ENCODE measurements at regions not wholly inside any gene's neighbourhood (a gene's known extent, or its start where the extent isn't known, plus 50 kb on each side); places are given as distances from the start of the nearest gene placed in this dataset.

GRCh38 chr22:27401321-27401720, 400.2 kb downstream of the MN1 start:
- no peak overlapping the region for H2AFZ ChIP-seq (ENCODE audit: low read length)
- H3K4ac ChIP-seq (replicated peaks; ENCODE audit: insufficient read length, low read depth, low read length): no peak overlapping the region
- H2BK120ac ChIP-seq (replicated peaks; ENCODE audit: low read depth, low read length): no peak overlapping the region
- no peaks in the 10 kb centered on the region for H3K36me3 ChIP-seq (ENCODE audit: control insufficient read depth in 2 of 4, insufficient read depth in 4 of 4, low read length in 3 of 4)
- no peak overlapping the region for H2BK12ac ChIP-seq (ENCODE audit: low read depth, low read length)
- DNase-seq (ENCODE audit: low read depth in 1 of 2, low spot score in 2 of 2) (no peak), FAIRE-seq (no peak)
- no peaks in the 10 kb centered on the region for H3K79me2 ChIP-seq (ENCODE audit: control insufficient read depth in 1 of 2, insufficient read depth in 2 of 2, low read length in 2 of 2)
- no peaks in the 10 kb centered on the region for H3K79me1 ChIP-seq (ENCODE audit: low read depth, low read length)
- no peak overlapping the region for H2BK20ac ChIP-seq (ENCODE audit: low read length)
- no peaks in the 10 kb centered on the region for H4K20me1 ChIP-seq (replicated peaks in 1 of 2; ENCODE audit: control insufficient read depth in 1 of 2, insufficient read depth in 2 of 2, low read length in 2 of 2)
- H3K9me3 ChIP-seq (ENCODE audit: insufficient read depth in 2 of 2, low read depth in 1 of 2, low read length in 1 of 2): no peaks in the 10 kb centered on the region
- H4K8ac ChIP-seq (ENCODE audit: extremely low read depth, insufficient read depth, low read length): no peak overlapping the region
- no peak overlapping the region for H3K14ac ChIP-seq (ENCODE audit: insufficient read length)
- H2BK15ac ChIP-seq (ENCODE audit: low read length): no peak overlapping the region
- no peak overlapping the region for H4K91ac ChIP-seq (replicated peaks; ENCODE audit: insufficient read length, low read length)
- H3K23me2 ChIP-seq (ENCODE audit: low read depth, low read length): no peaks in the 10 kb centered on the region
- H2AK5ac ChIP-seq (ENCODE audit: low read depth, low read length): no peak overlapping the region
- H3K4me3 ChIP-seq (ENCODE audit: extremely low read depth in 1 of 4, insufficient read depth in 2 of 4, low read depth in 3 of 4, low read length in 4 of 4): no peak overlapping the region
- POLR2A ChIA-PET (ENCODE audit: partially characterized antibody): no interaction called here
- no peaks in the 10 kb centered on the region for H3K4me1 ChIP-seq (replicated peaks in 1 of 4; ENCODE audit: control insufficient read depth in 3 of 4, insufficient read depth in 4 of 4, low read length in 3 of 4)
- no peak overlapping the region for H3K18ac ChIP-seq (ENCODE audit: extremely low read depth, low read length)
- H3K56ac ChIP-seq (replicated peaks; ENCODE audit: insufficient read length, low read depth, low read length): no peak overlapping the region
- no peak overlapping the region for H3K27ac ChIP-seq (ENCODE audit: low read depth, low read length)
- WGBS, 2 experiments (ENCODE audit: extremely low coverage in 1 of 2, insufficient coverage in 1 of 2, insufficient read length in 1 of 2, insufficient replicate concordance in 2 of 2, low coverage in 1 of 2, low lambda C conversion rate in 2 of 2, missing lambda C conversion rate in 1 of 2): 94% methylated on average over 3 of the region's 3 CpGs; no CpG with 5 or more reads in 1 of the 2 experiments
- H3K9ac ChIP-seq (replicated peaks in 1 of 4; ENCODE audit: extremely low read depth in 1 of 4, low read depth in 3 of 4, low read length in 3 of 4): no peak overlapping the region
- H4K5ac ChIP-seq (ENCODE audit: insufficient read length, low read depth, low read length): no peak overlapping the region
- H3K27me3 ChIP-seq (replicated peaks in 1 of 4; ENCODE audit: control insufficient read depth in 3 of 4, extremely low read depth in 1 of 4, insufficient read depth in 3 of 4, low read length in 3 of 4): no peaks in the 10 kb centered on the region
- CTCF ChIA-PET (ENCODE audit: partially characterized antibody): no interaction called here
- H3K23ac ChIP-seq (ENCODE audit: insufficient read length): no peak overlapping the region
- H2BK5ac ChIP-seq (ENCODE audit: low read depth, low read length): no peak overlapping the region
- TF ChIP-seq CEBPB (IDR thresholded peaks at IDR 0.05; ENCODE audit: low read depth, low read length) (no peak), POLR2A (IDR thresholded peaks at IDR 0.05; ENCODE audit: control extremely low read depth in 1 of 2, low read depth in 2 of 2, low read length in 2 of 2) (no peak), HDAC6 (IDR thresholded peaks at IDR 0.05; ENCODE audit: low read depth, low read length) (no peak), GTF2F1 (IDR thresholded peaks at IDR 0.05; ENCODE audit: borderline replicate concordance, low read depth, low read length) (no peak)
- no peak overlapping the region for H3K4me2 ChIP-seq (ENCODE audit: insufficient read depth in 1 of 2, low read depth in 2 of 2, low read length in 2 of 2)

All from H1 (cell line).